GM18951 (cell line): ENCODE measurements at regions not wholly inside any gene's neighbourhood (a gene's known extent, or its start where the extent isn't known, plus 50 kb on each side); places are given as distances from the start of the nearest gene placed in this dataset.

Experiments
- POLR2A ChIP-seq: IDR thresholded peaks from 4 replicates; pipeline ENCODE4 v1.6.1; 2011; ENCODE audit warnings: mild to moderate bottlenecking; ENCODE audit not compliant: insufficient read length, insufficient read depth; ENCODE audit errors: extremely low read depth
- in situ Hi-C: fragments of 300-500 bp; cut with MboI; formaldehyde crosslinking; loops from one replicate; pipeline ENCODE4 v1.12.0; 2022; ENCODE audit warnings: low sequenced_read_pairs, mixed read lengths, inconsistent platforms; ENCODE audit not compliant: unreplicated experiment

GRCh38 chr6:137723273-137724017 lies 143.6 kb upstream of the TNFAIP3 start:
- TF ChIP-seq POLR2A, result no peak
- in situ Hi-C loops, result no loop called here

- no peak for TF ChIP-seq POLR2A
- in situ Hi-C loops, result no loop called here
These were observed 143.0 kb upstream of the TNFAIP3 start for GRCh38 chr6:137724018-137724403.

GRCh38 chr6:137724495-137725211 lies 142.4 kb upstream of the TNFAIP3 start:
- in situ Hi-C loops, result no loop called here
- TF ChIP-seq POLR2A, result no peak

GRCh38 chr6:137725949-137726348 lies 141.1 kb upstream of the TNFAIP3 start:
- in situ Hi-C loops, result no loop called here
- no peak for TF ChIP-seq POLR2A

GRCh38 chr6:137726582-137726981 lies 140.5 kb upstream of the TNFAIP3 start:
- in situ Hi-C loops, result no loop called here
- no peak for TF ChIP-seq POLR2A

GRCh38 chr6:137727216-137727765 lies 139.8 kb upstream of the TNFAIP3 start:
- no peak for TF ChIP-seq POLR2A
- in situ Hi-C loops, result no loop called here

GRCh38 chr6:137728386-137729349 lies 138.4 kb upstream of the TNFAIP3 start:
- in situ Hi-C loops, result no loop called here
- no peak for TF ChIP-seq POLR2A

GRCh38 chr6:137729866-137730629 lies 137.0 kb upstream of the TNFAIP3 start:
- in situ Hi-C loops, result no loop called here

GRCh38 chr6:137731600-137731959 lies 135.5 kb upstream of the TNFAIP3 start:
- in situ Hi-C loops, result no loop called here
- TF ChIP-seq POLR2A, result no peak

More at GRCh38 chr6:137729866-137730629, 137.0 kb upstream of the TNFAIP3 start:
- no peak for TF ChIP-seq POLR2A

GRCh38 chr6:137731960-137732616 lies 135.0 kb upstream of the TNFAIP3 start:
- no peak for TF ChIP-seq POLR2A
- in situ Hi-C loops, result no loop called here

GRCh38 chr6:137733372-137733771 lies 133.7 kb upstream of the TNFAIP3 start:
- no peak for TF ChIP-seq POLR2A
- in situ Hi-C loops, result no loop called here
